Panc1 (cell line): ENCODE measurements at regions not wholly inside any gene's neighbourhood (a gene's known extent, or its start where the extent isn't known, plus 50 kb on each side); places are given as distances from the start of the nearest gene placed in this dataset.

Experiments
- POLR2AphosphoS5 ChIP-seq: IDR thresholded peaks from 2 replicates; pipeline ENCODE4 v1.6.1; 2012; ENCODE audit warnings: mild to moderate bottlenecking, low read depth, low read length, moderate library complexity
- TF ChIP-seq, protein P1 (sequence below): fragments of 450-650 bp; IDR thresholded peaks from 2 replicates; pipeline ENCODE4 v1.5.1; 2017; ENCODE audit warnings: mild to moderate bottlenecking

- TF ChIP-seq POLR2AphosphoS5, result no peak
- TF ChIP-seq, protein P1, sequence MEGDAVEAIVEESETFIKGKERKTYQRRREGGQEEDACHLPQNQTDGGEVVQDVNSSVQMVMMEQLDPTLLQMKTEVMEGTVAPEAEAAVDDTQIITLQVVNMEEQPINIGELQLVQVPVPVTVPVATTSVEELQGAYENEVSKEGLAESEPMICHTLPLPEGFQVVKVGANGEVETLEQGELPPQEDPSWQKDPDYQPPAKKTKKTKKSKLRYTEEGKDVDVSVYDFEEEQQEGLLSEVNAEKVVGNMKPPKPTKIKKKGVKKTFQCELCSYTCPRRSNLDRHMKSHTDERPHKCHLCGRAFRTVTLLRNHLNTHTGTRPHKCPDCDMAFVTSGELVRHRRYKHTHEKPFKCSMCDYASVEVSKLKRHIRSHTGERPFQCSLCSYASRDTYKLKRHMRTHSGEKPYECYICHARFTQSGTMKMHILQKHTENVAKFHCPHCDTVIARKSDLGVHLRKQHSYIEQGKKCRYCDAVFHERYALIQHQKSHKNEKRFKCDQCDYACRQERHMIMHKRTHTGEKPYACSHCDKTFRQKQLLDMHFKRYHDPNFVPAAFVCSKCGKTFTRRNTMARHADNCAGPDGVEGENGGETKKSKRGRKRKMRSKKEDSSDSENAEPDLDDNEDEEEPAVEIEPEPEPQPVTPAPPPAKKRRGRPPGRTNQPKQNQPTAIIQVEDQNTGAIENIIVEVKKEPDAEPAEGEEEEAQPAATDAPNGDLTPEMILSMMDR, result no peak
Observed at GRCh38 chr13:40348096-40348679, 318.3 kb downstream of the FOXO1 start.
